ENCODE measurements at regions not wholly inside any gene's neighbourhood (a gene's known extent, or its start where the extent isn't known, plus 50 kb on each side); places are given as distances from the start of the nearest gene placed in this dataset.

DNA sequence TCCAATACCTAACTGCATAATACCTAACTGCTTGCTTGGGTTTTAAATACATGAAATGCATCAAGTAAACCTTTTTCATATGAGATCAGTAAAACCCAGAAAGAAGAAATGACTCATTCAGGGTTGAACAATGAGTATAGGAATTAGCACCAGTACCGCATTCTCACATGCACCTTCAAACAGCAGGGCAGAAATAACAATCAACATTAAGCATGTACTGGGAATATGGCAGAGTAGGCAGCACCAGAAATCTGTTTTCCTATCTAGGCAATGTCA, 850.3 kb upstream of the SORCS1 start:
- TF ChIP-seq, protein P1, sequence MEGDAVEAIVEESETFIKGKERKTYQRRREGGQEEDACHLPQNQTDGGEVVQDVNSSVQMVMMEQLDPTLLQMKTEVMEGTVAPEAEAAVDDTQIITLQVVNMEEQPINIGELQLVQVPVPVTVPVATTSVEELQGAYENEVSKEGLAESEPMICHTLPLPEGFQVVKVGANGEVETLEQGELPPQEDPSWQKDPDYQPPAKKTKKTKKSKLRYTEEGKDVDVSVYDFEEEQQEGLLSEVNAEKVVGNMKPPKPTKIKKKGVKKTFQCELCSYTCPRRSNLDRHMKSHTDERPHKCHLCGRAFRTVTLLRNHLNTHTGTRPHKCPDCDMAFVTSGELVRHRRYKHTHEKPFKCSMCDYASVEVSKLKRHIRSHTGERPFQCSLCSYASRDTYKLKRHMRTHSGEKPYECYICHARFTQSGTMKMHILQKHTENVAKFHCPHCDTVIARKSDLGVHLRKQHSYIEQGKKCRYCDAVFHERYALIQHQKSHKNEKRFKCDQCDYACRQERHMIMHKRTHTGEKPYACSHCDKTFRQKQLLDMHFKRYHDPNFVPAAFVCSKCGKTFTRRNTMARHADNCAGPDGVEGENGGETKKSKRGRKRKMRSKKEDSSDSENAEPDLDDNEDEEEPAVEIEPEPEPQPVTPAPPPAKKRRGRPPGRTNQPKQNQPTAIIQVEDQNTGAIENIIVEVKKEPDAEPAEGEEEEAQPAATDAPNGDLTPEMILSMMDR (conservative IDR thresholded peaks at IDR 0.05) = no peak
- Mint-ChIP-seq H3K27me3 (ENCODE audit: low read depth) (no peaks in the 10 kb centered on the region), H3K9me3 (peaks cover 11% of the 10 kb centered on the region), H3K4me3 (no peak overlapping the region), H3K27ac (ENCODE audit: unreplicated experiment) (no peak overlapping the region), H3K36me3 (ENCODE audit: low read depth) (no peaks in the 10 kb centered on the region), H3K4me1 (no peaks in the 10 kb centered on the region)
- no peak for DNase-seq (ENCODE audit: low read depth, low spot score)

DNA sequence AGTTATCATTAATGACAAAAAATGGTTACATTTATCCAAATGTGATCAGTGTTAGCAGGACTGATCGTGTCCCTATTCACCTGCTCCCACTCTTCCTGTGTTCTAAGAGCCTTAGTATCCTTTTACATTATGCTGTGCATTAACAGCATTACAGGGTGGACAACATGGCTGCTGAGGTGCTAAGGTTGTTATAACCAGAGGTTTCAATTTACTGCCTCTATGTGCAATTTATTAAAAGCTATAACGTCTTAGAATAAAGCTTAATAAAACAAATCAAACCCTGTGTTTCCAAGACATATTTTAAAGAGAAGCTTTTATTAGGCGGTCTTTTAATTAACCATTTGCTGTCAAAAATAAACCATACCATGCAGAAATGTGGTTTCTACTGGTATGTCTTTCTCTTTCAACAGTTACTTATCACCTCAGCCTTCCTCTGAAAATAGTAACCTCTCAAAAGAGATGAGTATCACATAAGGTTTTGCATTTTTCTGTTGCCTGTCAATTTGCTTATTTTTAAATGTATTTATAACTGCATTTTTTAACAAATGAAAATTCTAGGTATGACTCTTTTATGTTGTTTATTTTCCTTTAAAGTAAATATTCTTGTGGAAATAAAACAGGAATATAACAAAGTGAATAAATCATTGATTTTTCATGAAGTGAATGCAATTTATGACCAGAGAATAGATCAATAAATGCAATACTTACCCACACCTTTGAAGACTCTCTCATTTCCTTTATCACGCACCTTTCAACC, 849.8 kb upstream of the SORCS1 start:
- TF ChIP-seq, protein P1 (conservative IDR thresholded peaks at IDR 0.05) = no peak
- H3K4me3 Mint-ChIP-seq = no peak overlapping the region
- no peaks in the 10 kb centered on the region for H3K27me3 Mint-ChIP-seq (ENCODE audit: low read depth)
- H3K36me3 Mint-ChIP-seq (ENCODE audit: low read depth) = no peaks in the 10 kb centered on the region
- DNase-seq (ENCODE audit: low read depth, low spot score) = no peak
- no peaks in the 10 kb centered on the region for H3K4me1 Mint-ChIP-seq
- no peak overlapping the region for H3K27ac Mint-ChIP-seq (ENCODE audit: unreplicated experiment)
- H3K9me3 Mint-ChIP-seq = peaks cover 11% of the 10 kb centered on the region

DNA sequence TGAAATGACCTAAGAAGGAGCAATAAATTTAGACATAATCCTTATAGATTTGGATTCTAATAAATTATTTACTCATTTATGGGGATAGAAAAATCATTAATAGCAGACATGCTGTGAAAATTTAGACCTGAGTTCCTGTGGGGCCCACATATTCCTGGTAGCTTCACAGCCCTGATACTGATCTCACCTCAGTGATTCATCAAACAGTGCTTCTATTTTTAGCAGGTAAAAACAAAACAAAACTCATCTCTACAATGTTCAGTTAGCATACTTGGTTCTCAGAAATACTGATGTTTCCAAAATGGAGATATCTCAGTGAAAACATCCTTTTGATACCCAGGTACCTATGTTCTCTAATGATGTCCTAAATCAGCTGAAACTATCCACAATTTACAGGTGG, 841.1 kb upstream of the SORCS1 start:
- Mint-ChIP-seq H3K4me3 (no peak overlapping the region), H3K9me3 (peaks cover 14% of the 10 kb centered on the region), H3K36me3 (ENCODE audit: low read depth) (peaks cover 6% of the 10 kb centered on the region), H3K4me1 (no peaks in the 10 kb centered on the region), H3K27me3 (ENCODE audit: low read depth) (no peaks in the 10 kb centered on the region), H3K27ac (ENCODE audit: unreplicated experiment) (no peak overlapping the region)
- TF ChIP-seq, protein P1 (conservative IDR thresholded peaks at IDR 0.05) = no peak
- no peak for DNase-seq (ENCODE audit: low read depth, low spot score)

DNA sequence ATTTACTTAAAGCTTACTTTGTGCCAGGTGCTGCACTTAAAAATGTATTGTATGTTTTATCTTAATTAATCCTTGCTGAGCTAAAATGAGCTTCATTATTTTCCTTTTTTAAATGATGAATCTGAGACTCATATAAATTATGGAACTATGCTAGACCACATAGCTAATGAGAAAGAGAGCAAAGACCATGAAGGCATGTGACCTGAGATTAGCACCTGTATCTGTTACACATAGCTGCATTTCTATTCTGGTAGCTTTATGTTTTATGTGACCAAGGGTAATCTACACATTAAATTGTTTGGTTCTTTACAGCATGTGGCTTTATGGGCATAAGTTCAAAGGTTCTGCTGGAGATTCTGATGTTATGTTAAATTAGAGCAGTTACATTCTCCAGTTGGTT, 839.1 kb upstream of the SORCS1 start:
- TF ChIP-seq, protein P1 (conservative IDR thresholded peaks at IDR 0.05) = no peak
- peaks cover 6% of the 10 kb centered on the region for H3K36me3 Mint-ChIP-seq (ENCODE audit: low read depth)
- H3K4me1 Mint-ChIP-seq = no peaks in the 10 kb centered on the region
- no peak overlapping the region for H3K4me3 Mint-ChIP-seq
- H3K27me3 Mint-ChIP-seq (ENCODE audit: low read depth) = no peaks in the 10 kb centered on the region
- H3K9me3 Mint-ChIP-seq = peaks cover 12% of the 10 kb centered on the region
- no peak for DNase-seq (ENCODE audit: low read depth, low spot score)
- H3K27ac Mint-ChIP-seq (ENCODE audit: unreplicated experiment) = no peak overlapping the region

DNA sequence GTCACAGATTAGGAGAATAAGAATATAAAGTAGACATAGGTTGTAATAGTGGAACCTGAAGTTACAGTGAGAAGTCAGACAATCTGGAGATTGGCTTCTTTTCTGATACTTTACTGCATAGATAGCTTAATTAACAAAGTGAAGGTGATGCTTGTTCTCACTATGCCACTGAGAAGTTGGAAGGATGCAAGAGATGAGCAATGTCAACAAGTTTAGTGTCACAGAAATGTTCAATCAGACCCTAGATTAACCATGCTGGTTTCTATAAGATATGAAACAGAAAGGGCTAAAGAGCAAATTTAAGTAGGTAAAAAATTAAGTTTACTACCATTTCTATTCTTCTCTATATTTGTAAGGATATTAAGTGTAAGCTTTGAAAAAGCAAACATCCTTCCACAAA, 838.6 kb upstream of the SORCS1 start:
- TF ChIP-seq, protein P1 (conservative IDR thresholded peaks at IDR 0.05) = no peak
- no peak overlapping the region for H3K27ac Mint-ChIP-seq (ENCODE audit: unreplicated experiment)
- no peak for DNase-seq (ENCODE audit: low read depth, low spot score)
- H3K9me3 Mint-ChIP-seq = peaks cover 8% of the 10 kb centered on the region
- no peaks in the 10 kb centered on the region for H3K27me3 Mint-ChIP-seq (ENCODE audit: low read depth)
- peaks cover 2% of the 10 kb centered on the region for H3K36me3 Mint-ChIP-seq (ENCODE audit: low read depth)
- no peaks in the 10 kb centered on the region for H3K4me1 Mint-ChIP-seq
- no peak overlapping the region for H3K4me3 Mint-ChIP-seq

All from neural crest cell (in vitro differentiated cells).